ENCODE measurements at regions not wholly inside any gene's neighbourhood (a gene's known extent, or its start where the extent isn't known, plus 50 kb on each side); places are given as distances from the start of the nearest gene placed in this dataset.

GRCh38 chr5:167533814-167534795 lies 757.3 kb upstream of the WWC1 start:
- no peaks in the 10 kb centered on the region for H3K4me1 ChIP-seq (ENCODE audit: control insufficient read depth in 2 of 2, insufficient read depth in 2 of 2, low read length in 1 of 2)
- no peak overlapping the region for H3K27ac ChIP-seq (ENCODE audit: low read depth in 2 of 2, low read length in 1 of 2)
- H3K36me3 ChIP-seq (ENCODE audit: control insufficient read depth in 2 of 2, insufficient read depth in 2 of 2, low read length in 1 of 2), result no peaks in the 10 kb centered on the region
- H3K4me3 ChIP-seq (ENCODE audit: low read depth in 1 of 2, low read length in 2 of 2), result no peak overlapping the region
- no peaks in the 10 kb centered on the region for H3K9me3 ChIP-seq (ENCODE audit: control insufficient read depth in 2 of 2, insufficient read depth in 1 of 2, low read depth in 1 of 2, low read length in 1 of 2)
- WGBS, 2 donors, result 82 to 83% methylated on average over 11 of the region's 11 CpGs
- H3K27me3 ChIP-seq (ENCODE audit: control insufficient read depth in 1 of 2, insufficient read depth in 2 of 2, low read length in 2 of 2), result no peaks in the 10 kb centered on the region

- H3K27me3 ChIP-seq (ENCODE audit: control insufficient read depth in 1 of 2, insufficient read depth in 2 of 2, low read length in 2 of 2), result no peaks in the 10 kb centered on the region
- H3K9me3 ChIP-seq (ENCODE audit: control insufficient read depth in 2 of 2, insufficient read depth in 1 of 2, low read depth in 1 of 2, low read length in 1 of 2), result no peaks in the 10 kb centered on the region
- 86 to 91% methylated on average over 5 of the region's 5 CpGs for whole genome bisulfite sequencing, 2 donors
- H3K36me3 ChIP-seq (ENCODE audit: control insufficient read depth in 2 of 2, insufficient read depth in 2 of 2, low read length in 1 of 2), result no peaks in the 10 kb centered on the region
- no peak overlapping the region for H3K27ac ChIP-seq (ENCODE audit: low read depth in 2 of 2, low read length in 1 of 2)
- no peaks in the 10 kb centered on the region for H3K4me1 ChIP-seq (ENCODE audit: control insufficient read depth in 2 of 2, insufficient read depth in 2 of 2, low read length in 1 of 2)
- no peak overlapping the region for H3K4me3 ChIP-seq (ENCODE audit: low read depth in 1 of 2, low read length in 2 of 2)
These were observed 751.7 kb upstream of the WWC1 start for GRCh38 chr5:167539747-167540146.

GRCh38 chr5:167546270-167546669 lies 745.2 kb upstream of the WWC1 start:
- Histone ChIP-seq H3K27me3 (ENCODE audit: control insufficient read depth in 1 of 2, insufficient read depth in 2 of 2, low read length in 2 of 2) (no peaks in the 10 kb centered on the region), H3K36me3 (ENCODE audit: control insufficient read depth in 2 of 2, insufficient read depth in 2 of 2, low read length in 1 of 2) (no peaks in the 10 kb centered on the region), H3K4me3 (ENCODE audit: low read depth in 1 of 2, low read length in 2 of 2) (no peak overlapping the region), H3K4me1 (ENCODE audit: control insufficient read depth in 2 of 2, insufficient read depth in 2 of 2, low read length in 1 of 2) (no peaks in the 10 kb centered on the region), H3K9me3 (ENCODE audit: control insufficient read depth in 2 of 2, insufficient read depth in 1 of 2, low read depth in 1 of 2, low read length in 1 of 2) (peaks cover 0 to 2% of the 10 kb centered on the region in 2 donors), H3K27ac (ENCODE audit: low read depth in 2 of 2, low read length in 1 of 2) (no peak overlapping the region)
- 91 to 92% methylated on average over 4 of the region's 4 CpGs for WGBS, 2 donors

GRCh38 chr5:167552356-167552755 lies 739.1 kb upstream of the WWC1 start:
- H3K4me3 ChIP-seq (ENCODE audit: low read depth in 1 of 2, low read length in 2 of 2), result no peak overlapping the region
- 88 to 89% methylated on average over 5 of the region's 5 CpGs for WGBS, 2 donors
- no peaks in the 10 kb centered on the region for H3K4me1 ChIP-seq (ENCODE audit: control insufficient read depth in 2 of 2, insufficient read depth in 2 of 2, low read length in 1 of 2)
- no peak overlapping the region for H3K27ac ChIP-seq (ENCODE audit: low read depth in 2 of 2, low read length in 1 of 2)
- no peaks in the 10 kb centered on the region for H3K36me3 ChIP-seq (ENCODE audit: control insufficient read depth in 2 of 2, insufficient read depth in 2 of 2, low read length in 1 of 2)
- no peaks in the 10 kb centered on the region for H3K27me3 ChIP-seq (ENCODE audit: control insufficient read depth in 1 of 2, insufficient read depth in 2 of 2, low read length in 2 of 2)
- H3K9me3 ChIP-seq (ENCODE audit: control insufficient read depth in 2 of 2, insufficient read depth in 1 of 2, low read depth in 1 of 2, low read length in 1 of 2), result no peaks in the 10 kb centered on the region

- Histone ChIP-seq H3K4me3 (ENCODE audit: low read depth in 1 of 2, low read length in 2 of 2) (no peak overlapping the region), H3K27me3 (ENCODE audit: control insufficient read depth in 1 of 2, insufficient read depth in 2 of 2, low read length in 2 of 2) (no peaks in the 10 kb centered on the region), H3K27ac (ENCODE audit: low read depth in 2 of 2, low read length in 1 of 2) (no peak overlapping the region), H3K36me3 (ENCODE audit: control insufficient read depth in 2 of 2, insufficient read depth in 2 of 2, low read length in 1 of 2) (no peaks in the 10 kb centered on the region), H3K4me1 (ENCODE audit: control insufficient read depth in 2 of 2, insufficient read depth in 2 of 2, low read length in 1 of 2) (no peaks in the 10 kb centered on the region), H3K9me3 (ENCODE audit: control insufficient read depth in 2 of 2, insufficient read depth in 1 of 2, low read depth in 1 of 2, low read length in 1 of 2) (no peaks in the 10 kb centered on the region)
- 85 to 88% methylated on average over 2 of the region's 2 CpGs for WGBS, 2 donors
These were observed 737.9 kb upstream of the WWC1 start for GRCh38 chr5:167553511-167553910.

GRCh38 chr5:167554564-167555290 lies 736.7 kb upstream of the WWC1 start:
- H3K27me3 ChIP-seq (ENCODE audit: control insufficient read depth in 1 of 2, insufficient read depth in 2 of 2, low read length in 2 of 2), result no peaks in the 10 kb centered on the region
- H3K4me3 ChIP-seq (ENCODE audit: low read depth in 1 of 2, low read length in 2 of 2), result no peak overlapping the region
- 88 to 94% methylated on average over 7 of the region's 7 CpGs for WGBS, 2 donors
- no peak overlapping the region for H3K27ac ChIP-seq (ENCODE audit: low read depth in 2 of 2, low read length in 1 of 2)
- H3K9me3 ChIP-seq (ENCODE audit: control insufficient read depth in 2 of 2, insufficient read depth in 1 of 2, low read depth in 1 of 2, low read length in 1 of 2), result no peaks in the 10 kb centered on the region
- H3K4me1 ChIP-seq (ENCODE audit: control insufficient read depth in 2 of 2, insufficient read depth in 2 of 2, low read length in 1 of 2), result no peaks in the 10 kb centered on the region
- no peaks in the 10 kb centered on the region for H3K36me3 ChIP-seq (ENCODE audit: control insufficient read depth in 2 of 2, insufficient read depth in 2 of 2, low read length in 1 of 2)

- Histone ChIP-seq H3K9me3 (ENCODE audit: control insufficient read depth in 2 of 2, insufficient read depth in 1 of 2, low read depth in 1 of 2, low read length in 1 of 2) (no peaks in the 10 kb centered on the region), H3K4me1 (ENCODE audit: control insufficient read depth in 2 of 2, insufficient read depth in 2 of 2, low read length in 1 of 2) (no peaks in the 10 kb centered on the region), H3K27ac (ENCODE audit: low read depth in 2 of 2, low read length in 1 of 2) (no peak overlapping the region), H3K36me3 (ENCODE audit: control insufficient read depth in 2 of 2, insufficient read depth in 2 of 2, low read length in 1 of 2) (no peaks in the 10 kb centered on the region), H3K27me3 (ENCODE audit: control insufficient read depth in 1 of 2, insufficient read depth in 2 of 2, low read length in 2 of 2) (no peaks in the 10 kb centered on the region), H3K4me3 (ENCODE audit: low read depth in 1 of 2, low read length in 2 of 2) (no peak overlapping the region)
- WGBS, 2 donors, result 65 to 70% methylated on average over 10 of the region's 10 CpGs
These were observed 735.8 kb upstream of the WWC1 start for GRCh38 chr5:167555565-167556166.

- H3K4me1 ChIP-seq (ENCODE audit: control insufficient read depth in 2 of 2, insufficient read depth in 2 of 2, low read length in 1 of 2), result no peaks in the 10 kb centered on the region
- H3K36me3 ChIP-seq (ENCODE audit: control insufficient read depth in 2 of 2, insufficient read depth in 2 of 2, low read length in 1 of 2), result no peaks in the 10 kb centered on the region
- no peak overlapping the region for H3K27ac ChIP-seq (ENCODE audit: low read depth in 2 of 2, low read length in 1 of 2)
- 67 to 76% methylated on average over 2 of the region's 2 CpGs for WGBS, 2 donors
- H3K9me3 ChIP-seq (ENCODE audit: control insufficient read depth in 2 of 2, insufficient read depth in 1 of 2, low read depth in 1 of 2, low read length in 1 of 2), result no peaks in the 10 kb centered on the region
- no peaks in the 10 kb centered on the region for H3K27me3 ChIP-seq (ENCODE audit: control insufficient read depth in 1 of 2, insufficient read depth in 2 of 2, low read length in 2 of 2)
- H3K4me3 ChIP-seq (ENCODE audit: low read depth in 1 of 2, low read length in 2 of 2), result no peak overlapping the region
These were observed 734.1 kb upstream of the WWC1 start for GRCh38 chr5:167557359-167557758.

GRCh38 chr5:167561796-167562195 lies 729.6 kb upstream of the WWC1 start:
- Histone ChIP-seq H3K36me3 (ENCODE audit: control insufficient read depth in 2 of 2, insufficient read depth in 2 of 2, low read length in 1 of 2) (no peaks in the 10 kb centered on the region), H3K4me3 (ENCODE audit: low read depth in 1 of 2, low read length in 2 of 2) (no peak overlapping the region), H3K27ac (ENCODE audit: low read depth in 2 of 2, low read length in 1 of 2) (no peak overlapping the region), H3K9me3 (ENCODE audit: control insufficient read depth in 2 of 2, insufficient read depth in 1 of 2, low read depth in 1 of 2, low read length in 1 of 2) (no peaks in the 10 kb centered on the region), H3K27me3 (ENCODE audit: control insufficient read depth in 1 of 2, insufficient read depth in 2 of 2, low read length in 2 of 2) (no peaks in the 10 kb centered on the region), H3K4me1 (ENCODE audit: control insufficient read depth in 2 of 2, insufficient read depth in 2 of 2, low read length in 1 of 2) (no peaks in the 10 kb centered on the region)
- WGBS, 2 donors, result 89 to 92% methylated on average over 9 of the region's 9 CpGs
